HG03432 (cell line): ENCODE measurements at regions not wholly inside any gene's neighbourhood (a gene's known extent, or its start where the extent isn't known, plus 50 kb on each side); places are given as distances from the start of the nearest gene placed in this dataset.
"Not testable (repeated sequence)": the region's sequence is repeated elsewhere in the genome, so short reads cannot be mapped to it uniquely, and the experiment has no call there.

Experiments
- ATAC-seq: cut with Tn5 transposase; IDR thresholded peaks from one replicate; pipeline ENCODE4 v1.9.1; 2021; ENCODE audit warnings: mild to moderate bottlenecking, moderate library complexity; ENCODE audit not compliant: unreplicated experiment

- ATAC-seq: no peak
Measured at GRCh38 chr16:52113533-52114183, 433.3 kb downstream of the TOX3 start.

GRCh38 chr16:52104993-52105392 lies 441.9 kb downstream of the TOX3 start:
- not testable (repeated sequence) for ATAC-seq

- ATAC-seq: no peak
Measured at GRCh38 chr16:52103791-52104190, 443.2 kb downstream of the TOX3 start.

- no peak for ATAC-seq
Measured at GRCh38 chr16:52101246-52101645, 445.7 kb downstream of the TOX3 start.

GRCh38 chr16:52099382-52099781 lies 447.6 kb downstream of the TOX3 start:
- no peak for ATAC-seq

- no peak for ATAC-seq
Measured at GRCh38 chr16:52095471-52095870, 451.5 kb downstream of the TOX3 start.

- no peak for ATAC-seq
Measured at GRCh38 chr16:52092126-52092525, 454.8 kb downstream of the TOX3 start.

GRCh38 chr16:52090080-52090479 lies 456.9 kb downstream of the TOX3 start:
- no peak for ATAC-seq

- ATAC-seq: no peak
Measured at GRCh38 chr16:52089476-52089875, 457.5 kb downstream of the TOX3 start.

GRCh38 chr16:52086901-52087300 lies 460.0 kb downstream of the TOX3 start:
- ATAC-seq: no peak

- no peak for ATAC-seq
Measured at GRCh38 chr16:52078716-52079655, 468.0 kb downstream of the TOX3 start.

GRCh38 chr16:52077607-52078006 lies 469.3 kb downstream of the TOX3 start:
- no peak for ATAC-seq

- ATAC-seq: no peak
Measured at GRCh38 chr16:52076801-52077201, 470.1 kb downstream of the TOX3 start.

GRCh38 chr16:52076332-52076731 lies 470.6 kb downstream of the TOX3 start:
- ATAC-seq: no peak

- ATAC-seq: no peak
Measured at GRCh38 chr16:52074133-52074532, 472.8 kb downstream of the TOX3 start.

GRCh38 chr16:52073024-52073423 lies 473.9 kb downstream of the TOX3 start:
- ATAC-seq: no peak

- no peak for ATAC-seq
Measured at GRCh38 chr16:52071101-52071500, 475.8 kb downstream of the TOX3 start.

GRCh38 chr16:52070341-52071057 lies 476.4 kb downstream of the TOX3 start:
- ATAC-seq: no peak

GRCh38 chr16:52069866-52070265 lies 477.1 kb downstream of the TOX3 start:
- no peak for ATAC-seq

- no peak for ATAC-seq
Measured at GRCh38 chr16:52068447-52069074, 478.4 kb downstream of the TOX3 start.

GRCh38 chr16:52066962-52067361 lies 480.0 kb downstream of the TOX3 start:
- ATAC-seq: no peak
